Left ventricle myocardium inferior (tissue), 1 donor: ENCODE measurements at regions not wholly inside any gene's neighbourhood (a gene's known extent, or its start where the extent isn't known, plus 50 kb on each side); places are given as distances from the start of the nearest gene placed in this dataset.

Experiments used
- DNase-seq: peaks from one replicate; pipeline ENCODE4 v3.0.0-alpha.2; 2020
- H3K27ac ChIP-seq: fragments of 200-600 bp; replicated peaks from 2 replicates; pipeline ENCODE4 v1.8.0; 2021
- H3K27me3 ChIP-seq: fragments of 200-600 bp; 2 replicates; pipeline ENCODE4 v1.8.0; 2021; ENCODE audit warnings: low read depth
- H3K36me3 ChIP-seq: fragments of 200-600 bp; 2 replicates; pipeline ENCODE4 v1.8.0; 2021
- H3K4me1 ChIP-seq: fragments of 200-600 bp; 2 replicates; pipeline ENCODE4 v1.8.0; 2021
- H3K4me3 ChIP-seq: fragments of 200-600 bp; 2 replicates; pipeline ENCODE4 v1.8.0; 2021; ENCODE audit warnings: mild to moderate bottlenecking, moderate library complexity
- H3K9me3 ChIP-seq: fragments of 200-600 bp; replicated peaks from 2 replicates; pipeline ENCODE4 v1.8.0; 2021
- CTCF ChIP-seq: fragments of 200-600 bp; IDR thresholded peaks from 2 replicates; pipeline ENCODE4 v1.8.0; 2021; ENCODE audit warnings: antibody characterized with exemption, mild to moderate bottlenecking, borderline replicate concordance
- intact Hi-C: fragments of 100-400 bp; cut with micrococcal nuclease; formaldehyde crosslinking; loops from one replicate; pipeline ENCODE4 v1.11.0; 2022
- donor health status: DM: no; HTN: yes; CAD: no; lungs with severe emphysema.

GRCh38 chr3:40864915-40865314 lies 334.4 kb upstream of the CTNNB1 start:
- Histone ChIP-seq H3K4me1 (peaks cover 8% of the 10 kb centered on the region), H3K4me3 (no peak overlapping the region), H3K9me3 (no peaks in the 10 kb centered on the region), H3K36me3 (no peaks in the 10 kb centered on the region), H3K27me3 (no peaks in the 10 kb centered on the region), H3K27ac (peak overlapping the region; percentile 43)
- TF ChIP-seq CTCF = no peak
- no peak for DNase-seq
- intact Hi-C loops = no loop called here

- H3K36me3 ChIP-seq = no peaks in the 10 kb centered on the region
- peaks cover 11% of the 10 kb centered on the region for H3K4me1 ChIP-seq
- no peaks in the 10 kb centered on the region for H3K9me3 ChIP-seq
- H3K27ac ChIP-seq = no peak overlapping the region
- no peak overlapping the region for H3K4me3 ChIP-seq
- intact Hi-C loops = no loop called here
- no peak for TF ChIP-seq CTCF
- H3K27me3 ChIP-seq = no peaks in the 10 kb centered on the region
- DNase-seq = no peak
Measured at GRCh38 chr3:40867797-40868196, 331.5 kb upstream of the CTNNB1 start.

- no peaks in the 10 kb centered on the region for H3K27me3 ChIP-seq
- no peak overlapping the region for H3K27ac ChIP-seq
- H3K4me1 ChIP-seq = peaks cover 11% of the 10 kb centered on the region
- no peak overlapping the region for H3K4me3 ChIP-seq
- intact Hi-C loops = no loop called here
- H3K9me3 ChIP-seq = no peaks in the 10 kb centered on the region
- no peak for TF ChIP-seq CTCF
- H3K36me3 ChIP-seq = no peaks in the 10 kb centered on the region
- DNase-seq = no peak
Measured at GRCh38 chr3:40869013-40869412, 330.3 kb upstream of the CTNNB1 start.

- intact Hi-C loops = loop anchor here (10.0 kb wide), 1 partner anchor 105 kb away; no protein-coding TSS in a partner anchor
- H3K4me3 ChIP-seq = no peak overlapping the region
- H3K36me3 ChIP-seq = no peaks in the 10 kb centered on the region
- no peak for DNase-seq
- peaks cover 7% of the 10 kb centered on the region for H3K4me1 ChIP-seq
- H3K27ac ChIP-seq = no peak overlapping the region
- H3K27me3 ChIP-seq = no peaks in the 10 kb centered on the region
- H3K9me3 ChIP-seq = no peaks in the 10 kb centered on the region
- TF ChIP-seq CTCF = no peak
Measured at GRCh38 chr3:40869939-40870338, 329.4 kb upstream of the CTNNB1 start.

- DNase-seq = no peak
- Histone ChIP-seq H3K27me3 (no peaks in the 10 kb centered on the region), H3K27ac (no peak overlapping the region), H3K4me3 (no peak overlapping the region), H3K4me1 (peaks cover 3% of the 10 kb centered on the region), H3K36me3 (no peaks in the 10 kb centered on the region), H3K9me3 (no peaks in the 10 kb centered on the region)
- intact Hi-C loops = loop anchor here (10.0 kb wide), 1 partner anchor 103 kb away; no protein-coding TSS in a partner anchor
- no peak for TF ChIP-seq CTCF
Measured at GRCh38 chr3:40871394-40871793, 327.9 kb upstream of the CTNNB1 start.
